Retinal pigment epithelial cell (primary cell): ENCODE measurements at regions not wholly inside any gene's neighbourhood (a gene's known extent, or its start where the extent isn't known, plus 50 kb on each side); places are given as distances from the start of the nearest gene placed in this dataset.

Experiments used
- DNase-seq: peaks from one replicate; pipeline ENCODE4 v3.0.0-alpha.2; 2010; ENCODE audit warnings: low read depth
- H3K4me3 ChIP-seq: 2 replicates; pipeline ENCODE4 v1.5.1; 2011; ENCODE audit warnings: mild to moderate bottlenecking, low read length, control low read depth, moderate library complexity
- TF ChIP-seq, protein P1 (sequence below): conservative IDR thresholded peaks from 2 replicates; pipeline ENCODE4 v1.5.1; 2011; ENCODE audit warnings: low read depth, low read length, control low read depth, inconsistent platforms

DNA sequence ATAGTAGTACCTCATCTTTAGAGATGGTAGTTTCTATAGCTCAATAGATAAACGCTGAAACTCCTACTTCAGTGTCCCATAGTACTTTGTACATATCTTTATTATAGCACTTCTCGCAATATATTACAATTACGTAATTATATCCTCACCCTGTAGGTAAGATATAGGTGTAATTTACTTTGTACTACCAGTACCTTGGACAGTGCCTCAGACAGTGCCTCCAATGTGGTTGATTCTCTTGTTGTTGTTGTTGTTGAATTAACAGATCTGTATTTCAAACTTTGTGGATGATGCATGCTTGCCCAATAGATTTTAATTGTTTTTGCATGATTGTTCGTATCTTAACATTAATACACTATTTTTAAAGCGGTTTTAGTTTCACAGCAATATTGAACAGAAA lies 188.6 kb downstream of the ARL6IP6 start:
- DNase-seq, result no peak
- TF ChIP-seq, protein P1, sequence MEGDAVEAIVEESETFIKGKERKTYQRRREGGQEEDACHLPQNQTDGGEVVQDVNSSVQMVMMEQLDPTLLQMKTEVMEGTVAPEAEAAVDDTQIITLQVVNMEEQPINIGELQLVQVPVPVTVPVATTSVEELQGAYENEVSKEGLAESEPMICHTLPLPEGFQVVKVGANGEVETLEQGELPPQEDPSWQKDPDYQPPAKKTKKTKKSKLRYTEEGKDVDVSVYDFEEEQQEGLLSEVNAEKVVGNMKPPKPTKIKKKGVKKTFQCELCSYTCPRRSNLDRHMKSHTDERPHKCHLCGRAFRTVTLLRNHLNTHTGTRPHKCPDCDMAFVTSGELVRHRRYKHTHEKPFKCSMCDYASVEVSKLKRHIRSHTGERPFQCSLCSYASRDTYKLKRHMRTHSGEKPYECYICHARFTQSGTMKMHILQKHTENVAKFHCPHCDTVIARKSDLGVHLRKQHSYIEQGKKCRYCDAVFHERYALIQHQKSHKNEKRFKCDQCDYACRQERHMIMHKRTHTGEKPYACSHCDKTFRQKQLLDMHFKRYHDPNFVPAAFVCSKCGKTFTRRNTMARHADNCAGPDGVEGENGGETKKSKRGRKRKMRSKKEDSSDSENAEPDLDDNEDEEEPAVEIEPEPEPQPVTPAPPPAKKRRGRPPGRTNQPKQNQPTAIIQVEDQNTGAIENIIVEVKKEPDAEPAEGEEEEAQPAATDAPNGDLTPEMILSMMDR, result no peak
- H3K4me3 ChIP-seq, result no peak overlapping the region

DNA sequence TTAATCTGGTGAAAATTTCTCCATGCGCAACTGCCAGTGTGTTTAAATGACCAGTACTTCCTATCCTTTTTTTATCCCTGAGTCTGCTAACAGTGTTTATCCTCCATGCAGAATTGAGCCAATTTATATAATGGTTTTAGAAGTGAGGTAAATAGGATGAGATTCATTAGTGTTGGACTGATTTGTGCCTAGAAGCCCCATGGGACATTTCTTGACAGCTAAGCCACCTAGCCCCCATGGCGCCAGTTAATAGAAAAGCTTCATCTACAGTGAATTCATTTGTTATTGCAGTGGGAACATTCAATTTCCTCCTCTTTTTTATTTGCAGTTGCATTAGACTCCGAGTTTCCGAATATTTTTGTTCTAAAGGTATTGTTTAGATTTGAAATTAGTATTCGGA lies 175.6 kb downstream of the ARL6IP6 start:
- H3K4me3 ChIP-seq, result no peak overlapping the region
- TF ChIP-seq, protein P1, result no peak
- DNase-seq, result no peak

DNA sequence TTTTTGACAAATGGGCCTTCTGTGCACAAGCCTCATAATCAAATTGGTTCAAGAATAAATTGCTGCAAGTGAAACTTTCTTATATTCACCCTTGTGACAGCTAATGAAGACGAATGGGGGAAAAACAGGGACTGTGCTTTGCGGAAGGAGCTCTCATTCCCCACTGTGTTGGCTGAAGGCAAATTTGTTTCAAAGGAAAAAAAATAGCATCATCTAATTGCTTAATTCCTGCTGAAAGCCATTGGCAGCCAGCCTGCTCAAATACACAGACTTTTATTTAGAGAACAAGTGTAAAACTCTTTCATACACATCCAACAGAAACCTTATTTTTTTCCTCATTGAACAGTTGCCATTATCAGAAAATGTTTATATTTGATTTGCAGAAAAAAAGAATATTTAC lies 172.3 kb downstream of the ARL6IP6 start:
- H3K4me3 ChIP-seq, result no peak overlapping the region
- no peak for DNase-seq
- TF ChIP-seq, protein P1, result no peak

- DNase-seq, result no peak
- TF ChIP-seq, protein P1, result no peak
- no peak overlapping the region for H3K4me3 ChIP-seq
Observed at GRCh38 chr2:152883951-152884487, 165.6 kb downstream of the ARL6IP6 start.

- no peak for DNase-seq
- H3K4me3 ChIP-seq, result no peak overlapping the region
- TF ChIP-seq, protein P1, result no peak
Observed at GRCh38 chr2:152881527-152881926, 163.1 kb downstream of the ARL6IP6 start.

DNA sequence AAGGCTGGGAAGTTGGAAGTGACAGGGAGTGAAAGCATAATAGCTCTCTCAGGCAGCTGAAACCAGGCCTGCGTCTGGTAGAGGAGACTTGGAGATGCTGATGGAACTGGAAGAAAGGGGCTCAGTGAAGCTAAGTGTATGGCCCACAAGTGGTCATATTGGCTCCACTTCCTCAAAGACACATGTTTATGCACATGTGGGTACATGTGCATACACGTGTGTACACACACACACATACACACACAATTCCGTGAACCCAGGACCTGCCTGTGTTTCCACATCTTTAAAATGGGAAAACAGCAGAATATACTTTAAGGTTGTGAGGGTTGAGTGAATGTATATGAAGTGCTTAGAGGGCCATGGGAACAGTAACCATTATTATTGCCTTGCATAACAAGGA lies 160.9 kb downstream of the ARL6IP6 start:
- no peak overlapping the region for H3K4me3 ChIP-seq
- no peak for DNase-seq
- TF ChIP-seq, protein P1, result no peak
